Spleen (tissue), 7 donors: ENCODE measurements at regions not wholly inside any gene's neighbourhood (a gene's known extent, or its start where the extent isn't known, plus 50 kb on each side); places are given as distances from the start of the nearest gene placed in this dataset.

ENCODE experiments used
- CTCF ChIP-seq, 11 experiments: fragments of 200-600 bp in 7 of 11; fragments of 450-650 bp in 4 of 11; sonication (generic) in 4 of 11; IDR thresholded peaks in 8 of 11; conservative IDR thresholded peaks in 3 of 11; 1 replicate in 7 of 11; 2 replicates in 4 of 11; pipeline versions ENCODE4 v1.4.0 to v1.8.0; 2016 to 2021; ENCODE audit warnings: antibody characterized with exemption in 11 of 11, inconsistent platforms in 4 of 11, mild to moderate bottlenecking in 1 of 11
- POLR2A ChIP-seq, 3 donors: fragments of 450-650 bp; IDR thresholded peaks; one replicate each; pipeline ENCODE4 v1.5.1; 2017; ENCODE audit warnings: antibody characterized with exemption in 3 of 3, mild to moderate bottlenecking in 1 of 3
- POLR2AphosphoS5 ChIP-seq, 3 donors: sonication (generic); formaldehyde crosslinking; IDR thresholded peaks; one replicate each; pipeline ENCODE4 v1.5.1; 2017; ENCODE audit warnings: antibody characterized with exemption in 3 of 3
- donor health status: DM: no; HTN: no; CAD: no; lungs with moderate emphysema.
- donor health status: DM: no; HTN: no; CAD: no.
- donor health status: DM: no; HTN: no; CAD: no.

GRCh38 chr2:147273628-147274027 lies 571.2 kb upstream of the ACVR2A start:
- TF ChIP-seq CTCF (IDR thresholded peaks at IDR 0.05 in 8 of 11, conservative IDR thresholded peaks at IDR 0.05 in 3 of 11), result no peak
- no peak for TF ChIP-seq POLR2AphosphoS5 (IDR thresholded peaks at IDR 0.05)
- TF ChIP-seq POLR2A (IDR thresholded peaks at IDR 0.05), result no peak
